H9 (cell line): ENCODE measurements at regions not wholly inside any gene's neighbourhood (a gene's known extent, or its start where the extent isn't known, plus 50 kb on each side); places are given as distances from the start of the nearest gene placed in this dataset.

ENCODE experiments used
- DNase-seq: peaks from one replicate; pipeline ENCODE4 v3.0.0-alpha.2; 2017
- H2AFZ ChIP-seq: one replicate; pipeline ENCODE4 v1.6.1; 2013; ENCODE audit warnings: mild to moderate bottlenecking, low read length, control low read depth, moderate library complexity
- H2AK5ac ChIP-seq: 2 replicates; pipeline ENCODE4 v1.6.1; 2013; ENCODE audit warnings: low read length, control low read depth, mixed read lengths; ENCODE audit not compliant: insufficient read length
- H2BK120ac ChIP-seq: one replicate; pipeline ENCODE4 v1.6.1; 2013; ENCODE audit warnings: low read depth, mild to moderate bottlenecking, low read length, control low read depth, inconsistent platforms; ENCODE audit not compliant: poor library complexity, severe bottlenecking
- H2BK12ac ChIP-seq: 2 replicates; pipeline ENCODE4 v1.6.1; 2013; ENCODE audit warnings: low read length, control low read depth, mixed read lengths, low read depth; ENCODE audit not compliant: insufficient read length
- H2BK15ac ChIP-seq: 2 replicates; pipeline ENCODE4 v1.6.1; 2013; ENCODE audit warnings: low read depth, low read length, control low read depth
- H2BK20ac ChIP-seq: one replicate; pipeline ENCODE4 v1.6.1; 2013; ENCODE audit warnings: low read depth, mild to moderate bottlenecking, low read length, control low read depth, inconsistent platforms; ENCODE audit not compliant: poor library complexity, severe bottlenecking
- H2BK5ac ChIP-seq: 2 replicates; pipeline ENCODE4 v1.6.1; 2013; ENCODE audit warnings: low read length, control low read depth, mixed read lengths; ENCODE audit not compliant: insufficient read length
- H3K14ac ChIP-seq: 2 replicates; pipeline ENCODE4 v1.6.1; 2013; ENCODE audit warnings: low read length, control low read depth; ENCODE audit not compliant: insufficient read depth
- H3K18ac ChIP-seq: 2 replicates; pipeline ENCODE4 v1.6.1; 2013; ENCODE audit warnings: low read depth, mild to moderate bottlenecking, mixed read lengths, low read length, control low read depth; ENCODE audit not compliant: insufficient read length
- H3K23ac ChIP-seq: 2 replicates; pipeline ENCODE4 v1.6.1; 2013; ENCODE audit warnings: low read length, control low read depth, mixed read lengths, low read depth; ENCODE audit not compliant: insufficient read length
- H3K23me2 ChIP-seq: 2 replicates; pipeline ENCODE4 v1.6.1; 2013; ENCODE audit warnings: low read depth, mild to moderate bottlenecking, mixed read lengths, low read length, control low read depth; ENCODE audit not compliant: insufficient read length, poor library complexity, severe bottlenecking
- H3K27ac ChIP-seq: 2 replicates; pipeline ENCODE4 v1.5.1; 2013; ENCODE audit warnings: low read length, control low read depth, mixed read lengths, low read depth; ENCODE audit not compliant: insufficient read length
- H3K27me3 ChIP-seq: 2 replicates; pipeline ENCODE4 v1.6.1; 2013; ENCODE audit warnings: low read length, control low read depth, inconsistent platforms; ENCODE audit not compliant: insufficient read depth
- H3K4ac ChIP-seq: 2 replicates; pipeline ENCODE4 v1.6.1; 2013; ENCODE audit warnings: low read depth, mild to moderate bottlenecking, control low read depth, inconsistent platforms, low read length, moderate library complexity
- H3K4me1 ChIP-seq: 2 replicates; pipeline ENCODE4 v1.6.1; 2013; ENCODE audit warnings: low read length, control low read depth, inconsistent platforms; ENCODE audit not compliant: insufficient read depth
- H3K4me2 ChIP-seq: 2 replicates; pipeline ENCODE4 v1.6.1; 2013; ENCODE audit warnings: low read length, control low read depth, mixed read lengths; ENCODE audit not compliant: insufficient read length, insufficient read depth
- H3K56ac ChIP-seq: 2 replicates; pipeline ENCODE4 v1.6.1; 2013; ENCODE audit warnings: low read depth, mild to moderate bottlenecking, mixed read lengths, low read length, control low read depth; ENCODE audit not compliant: insufficient read length
- H3K79me1 ChIP-seq: 2 replicates; pipeline ENCODE4 v1.6.1; 2013; ENCODE audit warnings: low read depth, mild to moderate bottlenecking, moderate library complexity, low read length, control low read depth, inconsistent platforms; ENCODE audit not compliant: insufficient read depth, poor library complexity, severe bottlenecking
- H3K79me2 ChIP-seq: 2 replicates; pipeline ENCODE4 v1.6.1; 2013; ENCODE audit warnings: low read length, control low read depth, inconsistent platforms; ENCODE audit not compliant: insufficient read depth
- H3K9ac ChIP-seq: 2 replicates; pipeline ENCODE4 v1.6.1; 2013; ENCODE audit warnings: low read length, control low read depth, mixed read lengths; ENCODE audit not compliant: insufficient read length; ENCODE audit errors: extremely low read depth
- H3K9me3 ChIP-seq: one replicate; pipeline ENCODE4 v1.6.1; 2013; ENCODE audit warnings: low read depth, low read length, inconsistent platforms; ENCODE audit not compliant: control insufficient read depth
- H3T11ph ChIP-seq: one replicate; pipeline ENCODE4 v1.6.1; 2013; ENCODE audit warnings: mild to moderate bottlenecking, low read length, control low read depth, inconsistent platforms
- H4K20me1 ChIP-seq: one replicate; pipeline ENCODE4 v1.6.1; 2013; ENCODE audit not compliant: control insufficient read depth, insufficient read length, insufficient read depth
- H4K5ac ChIP-seq: 2 replicates; pipeline ENCODE4 v1.6.1; 2013; ENCODE audit warnings: low read depth, mild to moderate bottlenecking, mixed read lengths, low read length, control low read depth; ENCODE audit not compliant: insufficient read length
- H4K8ac ChIP-seq: replicated peaks from 2 replicates; pipeline ENCODE4 v1.6.1; 2013; ENCODE audit warnings: low read length, control low read depth, mixed read lengths, low read depth; ENCODE audit not compliant: insufficient read length
- H4K91ac ChIP-seq: 2 replicates; pipeline ENCODE4 v1.6.1; 2013; ENCODE audit warnings: low read depth, mild to moderate bottlenecking, moderate library complexity, mixed read lengths, low read length, control low read depth; ENCODE audit not compliant: insufficient read length
- H3K27ac Mint-ChIP-seq, 3 experiments: 2 replicates in 2 of 3; 3 replicates in 1 of 3; pipeline ENCODE4 v1.8.0; 2020 to 2021; ENCODE audit warnings: mixed read lengths in 3 of 3, mild to moderate bottlenecking in 1 of 3, moderate library complexity in 1 of 3
- H3K27me3 Mint-ChIP-seq: 2 replicates; pipeline ENCODE4 v1.8.0; 2021; ENCODE audit warnings: low read depth, mild to moderate bottlenecking, moderate library complexity, mixed read lengths
- H3K36me3 Mint-ChIP-seq, 3 experiments: 2 replicates in 2 of 3; 3 replicates in 1 of 3; pipeline ENCODE4 v1.8.0; 2020 to 2021; ENCODE audit warnings: low read depth in 3 of 3, mixed read lengths in 3 of 3; ENCODE audit not compliant: insufficient read depth in 1 of 3
- H3K4me1 Mint-ChIP-seq, 2 experiments: 2 replicates each; pipeline ENCODE4 v1.8.0; 2020; ENCODE audit warnings: mixed read lengths in 2 of 2
- H3K4me3 Mint-ChIP-seq, 2 experiments: 2 replicates in 1 of 2; 3 replicates in 1 of 2; pipeline ENCODE4 v1.8.0; 2020 to 2021; ENCODE audit warnings: mild to moderate bottlenecking in 2 of 2, mixed read lengths in 2 of 2, moderate library complexity in 1 of 2
- H3K9me3 Mint-ChIP-seq, 2 experiments: 2 replicates in 1 of 2; 3 replicates in 1 of 2; pipeline ENCODE4 v1.8.0; 2020; ENCODE audit warnings: mild to moderate bottlenecking in 2 of 2, mixed read lengths in 2 of 2, moderate library complexity in 1 of 2
- WGBS: extraction: QIAGEN DNeasy Blood & Tissue Kit; methylation state at CpG from one replicate; pipeline ENCODE4 v1.1.7; 2013; ENCODE audit warnings: missing lambda C conversion rate, low lambda C conversion rate, mixed read lengths; ENCODE audit not compliant: insufficient read length; ENCODE audit errors: extremely low coverage; 5-methylcytosine and 5-hydroxymethylcytosine counted together
- TF ChIP-seq, protein P1 (sequence below): fragments of 200-600 bp; sonication (generic); conservative IDR thresholded peaks from 3 replicates; pipeline ENCODE4 v1.8.0; 2021; ENCODE audit warnings: antibody characterized with exemption, mild to moderate bottlenecking

DNA sequence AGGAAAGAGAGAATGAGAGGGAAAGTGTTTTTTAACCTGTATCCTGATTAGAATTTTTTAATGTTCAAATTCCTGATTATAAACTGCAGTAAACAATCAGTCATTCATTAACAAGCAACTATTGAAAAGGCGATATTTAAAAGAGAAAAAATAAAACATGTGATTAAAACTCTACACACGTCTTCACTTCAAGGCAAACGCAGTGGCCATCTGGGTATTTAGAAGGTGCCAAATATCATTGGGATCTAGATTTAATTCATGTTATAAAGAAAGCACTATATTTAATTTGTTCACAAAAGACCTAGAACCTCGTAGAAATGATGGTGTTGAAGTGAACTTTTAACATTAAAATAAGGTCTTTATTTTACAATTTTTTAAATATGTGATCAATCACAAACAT, 189.4 kb upstream of the KLF14 start:
- no peak overlapping the region; a peak in 1 of 7 replicates for H3K27ac Mint-ChIP-seq

More for the DNA sequence above, 189.4 kb upstream of the KLF14 start:
- Mint-ChIP-seq H3K36me3 (no peaks in the 10 kb centered on the region), H3K27me3 (no peaks in the 10 kb centered on the region; the same call in 1 of the 2 replicates), H3K9me3 (no peaks in the 10 kb centered on the region), H3K4me3 (no peak overlapping the region), H3K4me1 (peaks cover 31 to 37% of the 10 kb centered on the region in 2 experiments)
- H4K8ac ChIP-seq = no peak overlapping the region
- no peak overlapping the region for H3K4ac ChIP-seq
- no peak overlapping the region for H3K18ac ChIP-seq
- H3K56ac ChIP-seq = no peak overlapping the region
- H2BK120ac ChIP-seq = no peak overlapping the region
- no peak overlapping the region for H2BK20ac ChIP-seq
- no peak overlapping the region for H3K23ac ChIP-seq
- TF ChIP-seq, protein P1, sequence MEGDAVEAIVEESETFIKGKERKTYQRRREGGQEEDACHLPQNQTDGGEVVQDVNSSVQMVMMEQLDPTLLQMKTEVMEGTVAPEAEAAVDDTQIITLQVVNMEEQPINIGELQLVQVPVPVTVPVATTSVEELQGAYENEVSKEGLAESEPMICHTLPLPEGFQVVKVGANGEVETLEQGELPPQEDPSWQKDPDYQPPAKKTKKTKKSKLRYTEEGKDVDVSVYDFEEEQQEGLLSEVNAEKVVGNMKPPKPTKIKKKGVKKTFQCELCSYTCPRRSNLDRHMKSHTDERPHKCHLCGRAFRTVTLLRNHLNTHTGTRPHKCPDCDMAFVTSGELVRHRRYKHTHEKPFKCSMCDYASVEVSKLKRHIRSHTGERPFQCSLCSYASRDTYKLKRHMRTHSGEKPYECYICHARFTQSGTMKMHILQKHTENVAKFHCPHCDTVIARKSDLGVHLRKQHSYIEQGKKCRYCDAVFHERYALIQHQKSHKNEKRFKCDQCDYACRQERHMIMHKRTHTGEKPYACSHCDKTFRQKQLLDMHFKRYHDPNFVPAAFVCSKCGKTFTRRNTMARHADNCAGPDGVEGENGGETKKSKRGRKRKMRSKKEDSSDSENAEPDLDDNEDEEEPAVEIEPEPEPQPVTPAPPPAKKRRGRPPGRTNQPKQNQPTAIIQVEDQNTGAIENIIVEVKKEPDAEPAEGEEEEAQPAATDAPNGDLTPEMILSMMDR = no peak
- DNase-seq = no peak
- no peak overlapping the region for H3K4me2 ChIP-seq
- no peak overlapping the region for H3K14ac ChIP-seq
- H4K5ac ChIP-seq = no peak overlapping the region
- no peaks in the 10 kb centered on the region for H3K23me2 ChIP-seq
- no peak overlapping the region for H2AK5ac ChIP-seq
- H3K9me3 ChIP-seq = no peaks in the 10 kb centered on the region
- H2BK5ac ChIP-seq = no peak overlapping the region
- H3K27ac ChIP-seq = no peak overlapping the region
- no peaks in the 10 kb centered on the region; the same call in 1 of the 2 replicates for H3K4me1 ChIP-seq
- no peak overlapping the region for H2AFZ ChIP-seq
- no CpG with 5 or more reads among the region's 4 CpGs for WGBS
- no peak overlapping the region for H2BK15ac ChIP-seq
- H3K27me3 ChIP-seq = no peaks in the 10 kb centered on the region
- H3K79me2 ChIP-seq = no peaks in the 10 kb centered on the region
- H2BK12ac ChIP-seq = no peak overlapping the region
- no peak overlapping the region for H4K91ac ChIP-seq
- H3T11ph ChIP-seq = no peak overlapping the region
- H3K9ac ChIP-seq = no peak overlapping the region
- no peaks in the 10 kb centered on the region for H4K20me1 ChIP-seq
- no peaks in the 10 kb centered on the region for H3K79me1 ChIP-seq
